ENCODE measurements at regions not wholly inside any gene's neighbourhood (a gene's known extent, or its start where the extent isn't known, plus 50 kb on each side); places are given as distances from the start of the nearest gene placed in this dataset.

- no peak for TF ChIP-seq CTCF (IDR thresholded peaks at IDR 0.05)
- Histone ChIP-seq H3K9me3 (no peaks in the 10 kb centered on the region), H3K4me3 (ENCODE audit: low read depth in 1 of 2, low read length in 1 of 2) (no peak overlapping the region), H3K27ac (no peak overlapping the region), H3K4me1 (ENCODE audit: control insufficient read depth in 1 of 2, insufficient read depth in 1 of 2, low read depth in 1 of 2, low read length in 1 of 2) (peaks cover 9 to 11% of the 10 kb centered on the region in 2 experiments), H3K36me3 (no peaks in the 10 kb centered on the region), H3K27me3 (no peaks in the 10 kb centered on the region)
Observed at GRCh38 chr3:30189900-30190299, 416.5 kb upstream of the TGFBR2 start.

- peaks cover 16% of the 10 kb centered on the region in 2 experiments for H3K4me1 ChIP-seq (ENCODE audit: control insufficient read depth in 1 of 2, insufficient read depth in 1 of 2, low read depth in 1 of 2, low read length in 1 of 2)
- H3K4me3 ChIP-seq (ENCODE audit: low read depth in 1 of 2, low read length in 1 of 2) = no peak overlapping the region
- no peaks in the 10 kb centered on the region for H3K27me3 ChIP-seq
- H3K9me3 ChIP-seq = no peaks in the 10 kb centered on the region
- no peak for TF ChIP-seq CTCF (IDR thresholded peaks at IDR 0.05)
- H3K27ac ChIP-seq = peak overlapping the region; percentile 24
- H3K36me3 ChIP-seq = no peaks in the 10 kb centered on the region
Observed at GRCh38 chr3:30193625-30194044, 412.8 kb upstream of the TGFBR2 start.

GRCh38 chr3:30195352-30195751 lies 411.0 kb upstream of the TGFBR2 start:
- no peak for TF ChIP-seq CTCF (IDR thresholded peaks at IDR 0.05)
- H3K36me3 ChIP-seq = no peaks in the 10 kb centered on the region
- no peak overlapping the region for H3K4me3 ChIP-seq (ENCODE audit: low read depth in 1 of 2, low read length in 1 of 2)
- H3K9me3 ChIP-seq = no peaks in the 10 kb centered on the region
- H3K4me1 ChIP-seq (ENCODE audit: control insufficient read depth in 1 of 2, insufficient read depth in 1 of 2, low read depth in 1 of 2, low read length in 1 of 2) = peaks cover 16% of the 10 kb centered on the region in 2 experiments
- no peak overlapping the region for H3K27ac ChIP-seq
- H3K27me3 ChIP-seq = no peaks in the 10 kb centered on the region

DNA sequence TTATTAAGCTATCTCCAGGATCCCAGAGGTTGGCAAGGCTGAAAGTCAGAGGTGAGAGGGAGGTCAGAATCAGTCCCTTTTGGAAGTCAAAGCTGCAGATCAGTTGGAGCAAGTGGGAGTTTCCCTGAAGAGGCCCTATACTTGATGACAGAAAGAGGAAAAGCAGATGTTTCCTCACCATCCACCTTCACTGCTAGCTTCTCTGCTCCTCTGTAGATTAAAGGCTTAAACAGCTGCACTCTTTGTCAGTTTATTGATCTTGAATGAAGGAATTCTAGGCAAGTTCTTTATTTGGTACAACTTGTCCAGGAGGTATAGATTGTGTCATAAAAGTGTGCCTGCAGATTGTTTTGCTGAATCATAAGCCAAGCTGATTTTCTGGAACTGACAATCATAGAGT lies 408.2 kb upstream of the TGFBR2 start:
- Histone ChIP-seq H3K27me3 (no peaks in the 10 kb centered on the region), H3K36me3 (no peaks in the 10 kb centered on the region), H3K4me1 (ENCODE audit: control insufficient read depth in 1 of 2, insufficient read depth in 1 of 2, low read depth in 1 of 2, low read length in 1 of 2) (peaks cover 13% of the 10 kb centered on the region in 2 experiments), H3K27ac (no peak overlapping the region), H3K4me3 (ENCODE audit: low read depth in 1 of 2, low read length in 1 of 2) (no peak overlapping the region), H3K9me3 (no peaks in the 10 kb centered on the region)
- TF ChIP-seq CTCF (IDR thresholded peaks at IDR 0.05) = no peak

DNA sequence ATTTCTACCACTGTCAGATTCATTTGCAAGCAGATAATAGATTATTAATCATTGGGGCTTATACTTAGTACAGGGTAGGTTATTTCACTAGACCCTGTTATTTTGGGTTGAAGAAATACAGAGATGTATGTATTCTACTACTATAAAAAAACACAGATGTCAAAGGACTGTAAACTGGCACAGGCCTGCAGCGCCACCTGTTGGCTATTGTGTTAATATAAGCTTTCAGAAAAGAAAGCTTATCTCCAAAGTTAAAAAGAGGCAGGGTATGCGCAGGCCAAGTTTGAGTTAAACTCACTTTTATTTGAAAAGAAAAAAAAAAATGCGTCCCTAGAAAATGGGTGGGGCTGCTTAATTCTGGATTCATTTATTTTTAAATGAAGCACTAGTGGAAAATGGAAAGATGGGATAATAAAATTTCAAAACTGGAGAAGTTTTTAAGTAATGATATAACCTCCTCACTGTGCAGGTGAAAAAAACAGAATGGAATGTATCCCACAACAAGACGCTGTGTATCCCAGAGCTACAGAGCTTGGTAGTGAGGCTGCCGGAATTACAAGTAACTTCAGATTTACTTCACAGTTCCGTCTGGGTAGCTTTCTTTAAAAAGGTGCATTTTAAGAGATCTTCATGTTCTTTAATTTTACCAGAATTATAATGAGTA lies 407.2 kb upstream of the TGFBR2 start:
- peak; percentile 61 for TF ChIP-seq CTCF (IDR thresholded peaks at IDR 0.05)
- Histone ChIP-seq H3K27ac (no peak overlapping the region), H3K36me3 (no peaks in the 10 kb centered on the region), H3K9me3 (no peaks in the 10 kb centered on the region), H3K4me3 (ENCODE audit: low read depth in 1 of 2, low read length in 1 of 2) (no peak overlapping the region), H3K4me1 (ENCODE audit: control insufficient read depth in 1 of 2, insufficient read depth in 1 of 2, low read depth in 1 of 2, low read length in 1 of 2) (peaks cover 5 to 6% of the 10 kb centered on the region in 2 experiments), H3K27me3 (no peaks in the 10 kb centered on the region)
